HG03571 (cell line): ENCODE measurements at regions not wholly inside any gene's neighbourhood (a gene's known extent, or its start where the extent isn't known, plus 50 kb on each side); places are given as distances from the start of the nearest gene placed in this dataset.

Experiments used
- ATAC-seq: cut with Tn5 transposase; IDR thresholded peaks from one replicate; pipeline ENCODE4 v1.9.1; 2021; ENCODE audit not compliant: unreplicated experiment

- no peak for ATAC-seq
These were observed 253.4 kb downstream of the ETAA1 start for GRCh38 chr2:67650291-67651133.

- no peak for ATAC-seq
These were observed 254.4 kb downstream of the ETAA1 start for GRCh38 chr2:67651565-67651964.

- no peak for ATAC-seq
These were observed 255.5 kb downstream of the ETAA1 start for GRCh38 chr2:67652679-67653078.

GRCh38 chr2:67656875-67657274 lies 259.7 kb downstream of the ETAA1 start:
- ATAC-seq: no peak

- ATAC-seq: no peak
These were observed 261.7 kb downstream of the ETAA1 start for GRCh38 chr2:67658820-67659219.

GRCh38 chr2:67660015-67660602 lies 263.0 kb downstream of the ETAA1 start:
- ATAC-seq: no peak

- ATAC-seq: no peak
These were observed 263.7 kb downstream of the ETAA1 start for GRCh38 chr2:67660871-67661270.

- no peak for ATAC-seq
These were observed 265.1 kb downstream of the ETAA1 start for GRCh38 chr2:67662222-67662621.

GRCh38 chr2:67663776-67664175 lies 266.6 kb downstream of the ETAA1 start:
- ATAC-seq: no peak

GRCh38 chr2:67666386-67667053 lies 269.4 kb downstream of the ETAA1 start:
- ATAC-seq: no peak

- no peak for ATAC-seq
These were observed 270.1 kb downstream of the ETAA1 start for GRCh38 chr2:67667054-67667908.

- no peak for ATAC-seq
These were observed 271.4 kb downstream of the ETAA1 start for GRCh38 chr2:67668538-67668937.

GRCh38 chr2:67669168-67669567 lies 272.0 kb downstream of the ETAA1 start:
- no peak for ATAC-seq

GRCh38 chr2:67669766-67670165 lies 272.6 kb downstream of the ETAA1 start:
- ATAC-seq: no peak

- no peak for ATAC-seq
These were observed 273.6 kb downstream of the ETAA1 start for GRCh38 chr2:67670747-67671183.

GRCh38 chr2:67671464-67672450 lies 274.6 kb downstream of the ETAA1 start:
- no peak for ATAC-seq

GRCh38 chr2:67674668-67675067 lies 277.5 kb downstream of the ETAA1 start:
- no peak for ATAC-seq

GRCh38 chr2:67684991-67685390 lies 287.9 kb downstream of the ETAA1 start:
- ATAC-seq: no peak

- ATAC-seq: no peak
These were observed 289.1 kb downstream of the ETAA1 start for GRCh38 chr2:67686254-67686653.

- ATAC-seq: no peak
These were observed 292.1 kb downstream of the ETAA1 start for GRCh38 chr2:67689186-67689585.
